LHCN-M2 (cell line): ENCODE measurements at regions not wholly inside any gene's neighbourhood (a gene's known extent, or its start where the extent isn't known, plus 50 kb on each side); places are given as distances from the start of the nearest gene placed in this dataset.
"Not testable (repeated sequence)": the region's sequence is repeated elsewhere in the genome, so short reads cannot be mapped to it uniquely, and the experiment has no call there.

Source experiments
- DNase-seq: peaks from one replicate; pipeline ENCODE4 v3.0.0-alpha.2; 2012; ENCODE audit warnings: low read depth

DNA sequence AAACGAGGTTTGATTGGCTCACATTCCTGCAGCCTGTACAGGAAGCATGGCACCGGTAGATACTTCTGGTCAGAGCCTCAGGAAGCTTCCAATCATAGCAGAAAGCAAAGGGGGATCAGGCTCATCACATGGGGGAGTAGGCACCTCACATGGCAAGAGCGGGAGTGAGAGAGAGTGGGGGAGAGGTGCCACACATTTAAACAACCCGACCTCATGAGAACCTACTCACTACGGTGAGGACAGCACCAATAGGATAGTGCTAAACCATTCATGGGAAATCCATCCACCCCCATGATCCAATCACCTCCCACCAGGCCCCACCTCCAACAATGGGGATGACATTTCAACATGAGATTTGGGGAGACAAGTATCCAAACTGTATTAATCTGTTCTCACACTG lies 105.8 kb downstream of the SOCS6 start:
- DNase-seq, result no peak

DNA sequence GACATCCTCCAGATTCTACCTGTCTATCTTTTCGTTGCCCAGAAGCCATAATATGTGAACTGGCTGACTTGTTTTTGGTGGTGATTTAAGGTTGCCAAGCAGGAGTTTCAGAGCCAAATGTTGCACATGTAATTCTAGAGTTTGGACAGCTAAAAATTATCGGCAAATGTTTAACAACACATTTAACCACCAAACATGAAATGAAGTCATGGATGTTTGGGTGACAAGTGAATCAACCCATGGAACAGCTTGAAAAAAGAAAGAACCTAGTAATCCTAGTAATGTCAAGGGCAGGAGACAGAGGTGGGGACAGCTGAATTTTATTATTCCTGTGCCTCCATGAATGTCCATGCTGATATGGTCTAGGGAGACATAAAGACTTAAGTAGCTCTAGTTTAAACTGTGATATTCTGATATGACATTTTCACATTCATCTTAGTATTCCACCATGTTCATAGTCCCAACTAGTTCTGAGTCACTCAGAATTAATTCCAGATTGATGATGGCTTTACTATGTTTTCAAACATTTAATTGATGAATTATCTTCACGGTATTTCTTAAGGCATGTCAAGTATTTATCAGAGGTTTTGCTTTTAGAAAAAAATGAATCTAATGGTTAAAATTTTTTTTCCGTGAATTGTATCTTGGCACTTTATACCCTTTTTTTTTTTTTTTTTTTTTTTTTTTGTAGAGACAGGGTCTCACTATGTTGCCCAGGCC lies 101.7 kb downstream of the SOCS6 start:
- no peak for DNase-seq

DNA sequence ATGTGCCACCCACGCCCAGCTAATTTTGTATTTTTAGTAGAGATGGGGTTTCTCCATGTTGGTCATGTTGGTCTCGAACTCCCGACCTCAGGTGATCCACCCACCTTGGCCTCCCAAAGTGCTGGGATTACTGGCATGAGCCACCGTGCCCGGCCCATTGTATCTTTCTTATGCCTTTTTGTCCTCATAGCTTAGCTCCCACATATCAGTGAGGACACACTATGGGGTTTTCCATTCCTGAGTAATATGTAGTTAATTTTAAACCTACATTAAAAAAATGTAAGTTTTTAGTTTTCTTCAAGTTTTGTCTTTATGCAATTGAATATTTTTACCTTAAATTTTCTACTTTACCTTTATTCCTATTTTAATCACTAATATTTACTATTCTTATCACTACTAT lies 100.2 kb downstream of the SOCS6 start:
- not testable (repeated sequence) for DNase-seq

DNA sequence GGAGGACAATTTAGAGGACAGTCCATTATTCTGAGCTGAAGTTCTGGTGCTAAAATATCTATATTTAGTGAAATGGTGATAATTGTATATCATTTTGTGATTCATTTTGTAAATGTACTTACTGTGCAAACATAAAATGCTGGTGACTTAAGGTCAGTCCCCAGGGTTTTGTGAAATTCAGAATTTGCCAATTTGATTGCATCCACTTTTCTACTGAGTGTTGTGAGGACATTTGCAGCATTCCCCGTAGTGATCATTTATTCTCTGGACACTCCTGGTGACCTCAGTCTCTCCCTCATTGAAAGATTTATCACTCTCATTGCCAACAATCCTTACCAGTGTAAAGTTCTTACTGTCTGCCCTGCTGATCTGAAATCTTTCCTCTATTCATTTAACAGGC lies 98.2 kb downstream of the SOCS6 start:
- DNase-seq, result no peak

GRCh38 chr18:70386582-70386981 lies 97.7 kb downstream of the SOCS6 start:
- no peak for DNase-seq

DNA sequence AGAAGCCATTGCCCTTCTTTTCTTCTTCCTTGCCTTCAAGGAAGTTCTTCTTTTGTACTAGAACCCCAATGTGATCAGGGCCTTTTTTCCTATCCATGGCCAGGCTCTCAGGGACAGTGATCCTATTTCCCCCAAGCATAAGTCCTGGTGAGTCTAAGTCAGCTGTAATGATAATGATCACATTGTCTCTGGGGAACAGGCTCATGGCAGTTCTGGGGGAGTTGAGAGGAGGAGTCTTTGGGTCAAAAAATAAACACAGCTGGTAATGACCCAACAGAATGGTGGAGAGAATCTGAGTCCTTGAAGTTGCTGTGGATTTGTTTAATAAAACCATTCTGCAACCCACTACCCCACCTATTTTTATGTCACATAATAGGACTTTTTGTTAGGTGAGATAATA lies 96.6 kb downstream of the SOCS6 start:
- peak; percentile 64 for DNase-seq

GRCh38 chr18:70384181-70384790 lies 95.4 kb downstream of the SOCS6 start:
- peak; percentile 94 for DNase-seq

GRCh38 chr18:70382992-70383717 lies 94.3 kb downstream of the SOCS6 start:
- DNase-seq, result no peak

GRCh38 chr18:70382017-70382416 lies 93.2 kb downstream of the SOCS6 start:
- no peak for DNase-seq

DNA sequence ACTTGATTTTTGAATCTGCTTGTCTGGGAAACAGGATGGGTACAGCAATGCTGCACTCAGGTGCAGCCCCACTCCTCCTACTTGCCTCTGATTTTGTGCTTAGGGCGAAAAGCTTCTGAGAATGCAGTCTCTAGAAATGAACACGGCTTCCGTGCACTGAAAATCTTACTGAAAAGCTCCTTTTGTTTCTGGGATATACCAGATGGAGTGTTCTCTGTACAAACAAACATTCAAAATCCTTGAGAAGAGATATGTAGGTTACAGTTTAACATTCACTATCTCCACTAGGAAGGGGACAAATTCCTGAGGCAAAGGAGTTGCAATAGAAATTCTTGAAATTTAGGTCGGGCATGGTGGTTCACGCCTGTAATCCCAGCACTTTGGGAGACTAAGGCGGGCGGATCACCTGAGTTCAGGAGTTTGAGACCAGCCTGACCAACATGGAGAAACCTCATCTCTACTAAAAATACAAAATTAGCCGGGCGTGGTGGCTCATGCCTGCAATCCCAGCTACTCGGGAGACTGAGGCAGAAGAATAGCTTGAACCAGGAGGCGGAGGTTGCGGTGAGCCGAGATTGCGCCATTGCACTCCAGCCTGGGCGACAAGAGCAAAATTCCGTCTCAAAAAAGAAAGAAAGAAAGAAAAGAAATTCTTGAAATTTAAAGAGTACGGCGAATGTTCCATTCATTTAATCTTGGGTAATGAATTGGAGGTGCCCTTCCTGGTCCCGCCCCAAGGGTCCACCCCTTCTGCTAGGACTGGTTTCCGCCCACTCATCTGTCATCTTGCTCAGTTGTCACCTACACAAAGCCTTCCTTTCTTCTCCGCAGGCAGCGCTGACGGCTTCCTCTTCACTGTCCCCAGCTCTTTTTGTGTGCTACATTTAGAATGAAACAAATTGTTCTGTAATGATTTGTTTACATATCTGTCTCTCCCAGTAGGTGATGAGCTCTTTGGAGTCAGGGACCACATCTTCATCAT lies 92.4 kb downstream of the SOCS6 start:
- DNase-seq, result no peak
